GM19328 (cell line): ENCODE measurements at regions not wholly inside any gene's neighbourhood (a gene's known extent, or its start where the extent isn't known, plus 50 kb on each side); places are given as distances from the start of the nearest gene placed in this dataset.

Source experiments
- ATAC-seq: cut with Tn5 transposase; IDR thresholded peaks from one replicate; pipeline ENCODE4 v1.9.1; 2021; ENCODE audit warnings: mild to moderate bottlenecking, moderate library complexity; ENCODE audit not compliant: unreplicated experiment

GRCh38 chr16:85395913-85396878, 216.9 kb upstream of the GSE1 start:
- ATAC-seq, result no peak

GRCh38 chr16:85396879-85397871, 215.9 kb upstream of the GSE1 start:
- no peak for ATAC-seq

- ATAC-seq, result no peak
Measured at GRCh38 chr16:85398050-85398451, 215.1 kb upstream of the GSE1 start.

DNA sequence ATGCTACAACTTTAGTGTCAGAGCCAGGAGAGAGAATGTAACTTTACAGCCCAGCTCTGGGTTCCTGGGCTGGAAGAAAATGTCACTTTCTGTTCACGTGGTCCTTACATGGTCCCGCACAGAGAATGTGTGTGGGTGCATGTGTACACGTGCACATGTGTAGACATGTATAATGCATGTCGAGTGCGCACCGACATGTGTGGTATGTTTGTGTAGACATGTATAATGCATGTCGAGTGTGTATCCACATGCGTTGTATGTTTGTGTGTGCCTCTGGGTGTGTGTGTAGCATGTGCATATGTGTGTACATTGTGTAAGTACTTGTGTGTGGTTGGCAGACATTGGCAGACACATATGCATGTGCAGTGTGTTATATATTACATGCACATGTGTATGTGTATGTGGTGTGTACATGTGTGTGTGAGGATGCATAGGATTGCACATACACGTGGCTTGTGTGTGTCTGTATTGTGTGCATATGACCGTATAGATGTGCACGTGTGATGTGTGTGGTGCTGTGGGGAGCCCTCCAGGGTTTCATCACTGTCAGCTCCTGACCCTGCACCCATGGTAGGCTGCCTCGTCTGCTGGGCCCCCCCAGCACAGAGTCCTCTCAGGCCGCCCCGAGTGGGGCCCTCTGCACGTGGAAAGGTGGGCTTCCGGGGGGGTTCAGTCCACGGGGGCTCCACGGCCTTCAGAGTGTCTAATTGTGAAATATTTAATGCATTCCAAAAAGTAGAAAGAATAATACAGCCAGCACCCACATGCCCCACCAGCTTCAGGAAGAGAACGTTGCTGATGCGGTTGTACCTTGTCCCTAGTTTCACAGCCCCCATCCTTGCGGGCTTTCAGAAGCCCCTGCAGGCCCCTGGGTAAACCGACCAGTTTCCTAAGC, 214.2 kb upstream of the GSE1 start:
- no peak for ATAC-seq

- ATAC-seq, result no peak
Measured at GRCh38 chr16:85399583-85400284, 213.4 kb upstream of the GSE1 start.

DNA sequence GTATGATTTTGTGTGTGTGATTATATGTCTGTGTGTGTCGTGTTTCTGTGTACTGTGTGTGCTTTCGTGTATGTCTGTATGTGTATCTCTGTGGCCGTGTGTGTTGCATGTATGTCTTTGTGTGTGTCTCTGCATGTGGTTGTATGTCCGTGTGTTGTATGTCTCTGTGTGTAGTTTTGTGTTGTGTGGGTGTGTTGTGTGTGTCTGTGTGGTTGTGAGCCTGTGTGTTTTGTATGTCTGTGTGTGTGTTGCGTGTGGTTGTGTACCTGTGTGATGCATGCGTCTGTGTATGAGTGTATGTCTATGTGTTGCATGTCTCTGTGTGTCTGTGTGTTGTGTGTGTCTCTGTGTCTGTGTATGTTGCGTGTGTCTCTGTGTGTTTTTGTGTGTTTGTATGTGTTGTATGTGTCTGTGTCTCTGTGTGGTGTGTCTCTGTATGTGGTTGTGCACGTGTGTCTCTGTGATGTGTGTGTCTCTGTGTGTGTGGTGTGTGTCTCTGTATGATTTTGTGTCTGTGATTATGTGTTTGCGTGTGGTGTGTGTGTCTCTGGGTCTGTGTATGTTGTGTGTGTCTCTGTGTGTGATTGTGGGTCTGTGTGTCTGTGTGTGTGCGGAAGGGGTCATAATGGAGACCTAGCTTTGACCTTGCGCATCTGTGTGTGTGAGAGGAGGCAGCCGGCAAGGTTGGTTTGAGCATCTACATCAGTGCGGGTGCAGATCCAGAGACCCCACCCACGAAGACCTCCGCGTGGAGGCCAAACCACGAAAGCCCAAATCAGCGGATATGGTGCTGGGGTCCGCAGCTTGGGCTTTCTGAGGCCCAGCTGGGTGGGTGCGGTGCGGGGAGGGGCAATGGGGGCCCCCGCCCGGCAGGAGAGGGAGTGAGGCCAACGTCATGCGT, 212.6 kb upstream of the GSE1 start:
- ATAC-seq, result no peak

GRCh38 chr16:85401370-85401916, 211.7 kb upstream of the GSE1 start:
- ATAC-seq, result no peak

DNA sequence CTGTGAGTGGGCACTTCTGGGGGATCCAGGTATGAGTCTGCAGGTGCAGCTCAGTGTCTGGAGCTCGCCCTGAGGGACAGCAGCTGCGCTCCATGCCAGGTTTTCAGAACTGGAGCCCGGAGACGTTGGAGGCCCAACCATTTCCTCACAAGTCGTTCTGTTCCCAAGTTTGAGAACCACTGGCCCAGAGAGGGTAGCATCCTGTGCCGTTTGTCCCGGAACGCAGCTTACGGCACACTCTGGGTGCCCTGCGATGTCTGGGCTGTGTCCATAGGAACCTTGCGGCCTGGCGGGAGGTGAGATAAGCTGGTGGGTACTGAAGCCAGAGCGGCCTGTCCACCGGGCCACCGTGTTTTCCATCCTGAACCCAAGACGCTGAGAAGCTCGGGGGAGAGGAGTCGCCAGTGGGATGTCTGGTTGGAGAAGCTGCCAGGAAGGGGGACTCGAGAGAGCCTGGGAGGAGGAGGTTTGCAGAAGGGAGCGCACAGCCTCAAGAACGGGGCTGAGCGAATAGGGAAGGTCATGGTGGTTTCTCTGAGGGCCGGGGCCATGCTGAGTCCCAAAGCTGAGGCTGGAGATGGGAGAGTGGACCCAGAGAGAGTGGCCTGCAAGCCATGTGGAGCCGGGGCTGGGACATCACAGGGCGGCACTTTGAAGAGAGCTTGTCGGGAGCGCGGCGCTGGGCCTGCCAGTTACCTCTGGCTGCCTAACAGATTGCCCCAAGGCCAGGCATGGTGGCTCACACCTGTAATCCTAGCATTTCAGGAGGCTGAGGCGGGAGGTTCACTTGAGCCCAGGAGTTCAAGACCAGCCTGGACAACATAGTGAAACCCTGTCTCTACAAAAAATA, 211.0 kb upstream of the GSE1 start:
- no peak for ATAC-seq

- ATAC-seq, result no peak
Measured at GRCh38 chr16:85402910-85403692, 210.0 kb upstream of the GSE1 start.

DNA sequence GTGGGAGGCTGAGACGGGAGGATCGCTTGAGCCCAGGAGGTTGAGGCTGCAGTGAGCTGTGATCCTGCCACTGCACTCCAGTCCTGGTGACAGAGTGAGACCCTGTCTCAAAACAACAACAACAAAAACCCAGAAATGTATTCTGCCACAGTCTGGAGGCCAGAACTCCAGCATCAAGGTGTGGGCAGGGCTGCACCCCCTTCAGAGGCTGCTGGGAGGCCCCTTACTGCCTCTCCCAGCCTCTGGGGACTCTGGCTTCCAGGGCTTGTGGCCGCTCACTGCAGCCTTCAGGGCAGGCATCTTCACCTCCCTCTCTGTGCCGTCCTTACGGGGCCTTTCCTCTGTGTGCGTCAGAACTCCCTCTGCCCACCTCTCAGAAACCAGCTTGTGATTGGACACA, 209.4 kb upstream of the GSE1 start:
- ATAC-seq, result no peak

DNA sequence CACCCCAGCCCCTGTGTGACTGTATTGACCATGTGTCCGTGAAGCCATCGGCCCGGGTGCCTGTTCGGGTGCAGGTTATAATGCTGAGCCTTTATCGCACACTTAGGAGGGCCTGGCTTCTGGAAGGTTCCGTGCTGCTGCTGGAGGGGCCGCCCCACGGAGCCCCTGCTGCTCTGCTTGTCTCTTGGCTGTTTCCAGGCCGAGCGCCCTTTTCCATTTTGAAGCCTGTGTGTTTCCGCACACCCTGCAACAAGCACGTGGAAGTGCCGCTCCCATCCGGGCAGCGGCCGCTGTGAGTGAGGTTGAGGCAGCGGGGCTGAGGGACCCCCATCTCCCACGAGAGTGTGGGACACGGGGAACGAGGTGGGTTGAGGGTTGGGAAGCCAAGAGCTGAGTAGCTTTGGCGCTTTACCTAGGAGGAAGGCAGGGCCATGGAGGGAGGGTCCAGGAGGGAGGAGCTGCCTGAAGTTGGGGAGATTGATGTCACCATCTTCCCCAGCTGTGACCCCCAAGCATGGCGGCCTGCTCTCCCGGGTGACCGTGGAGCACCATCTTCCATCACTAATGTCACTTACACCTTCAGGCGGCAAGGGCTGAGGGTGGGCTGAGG, 200.1 kb upstream of the GSE1 start:
- ATAC-seq, result no peak

DNA sequence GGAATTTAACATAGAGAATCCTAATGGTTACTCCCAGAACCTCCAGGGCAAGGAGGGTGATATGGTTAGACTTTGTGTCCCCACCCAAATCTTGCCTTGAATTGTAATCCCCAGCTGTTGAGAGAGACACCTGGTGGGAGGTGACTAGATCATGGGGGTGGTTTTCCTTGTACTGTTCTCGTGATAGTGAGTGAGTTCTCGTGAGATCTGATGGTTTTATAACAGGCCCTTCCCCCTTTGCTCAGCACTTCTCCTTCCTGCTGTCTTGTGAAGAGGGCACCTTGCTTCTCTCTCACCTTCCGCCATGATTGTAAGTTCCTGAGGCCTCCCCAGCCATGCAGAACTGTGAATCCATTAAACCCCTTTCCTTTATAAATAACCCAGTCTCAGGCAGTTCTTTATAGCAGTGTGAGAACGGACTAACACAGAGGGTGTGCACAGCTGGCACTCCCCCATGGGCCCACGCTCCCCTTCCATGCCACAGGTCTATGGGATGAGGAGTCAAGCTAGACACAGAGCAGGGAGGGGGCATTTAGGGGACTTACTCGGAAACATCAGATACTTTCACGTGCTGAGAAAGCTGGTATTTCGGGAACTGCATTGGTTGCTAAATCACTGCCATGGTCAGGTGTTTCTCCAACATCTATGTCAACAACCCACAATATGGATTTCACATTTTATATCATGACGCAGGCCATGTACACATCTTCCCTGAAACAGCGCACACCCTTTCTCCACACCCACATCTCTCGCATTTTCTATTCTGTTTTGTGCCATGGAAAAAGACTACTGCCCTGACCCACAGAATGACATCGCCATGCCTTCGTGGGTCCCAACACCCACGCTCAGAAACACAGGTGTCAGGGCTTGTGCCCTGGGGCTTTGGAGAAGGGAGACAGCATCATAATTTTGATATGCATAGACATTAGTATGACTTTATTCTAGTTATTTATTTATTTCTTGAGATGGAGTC, 199.1 kb upstream of the GSE1 start:
- no peak for ATAC-seq

DNA sequence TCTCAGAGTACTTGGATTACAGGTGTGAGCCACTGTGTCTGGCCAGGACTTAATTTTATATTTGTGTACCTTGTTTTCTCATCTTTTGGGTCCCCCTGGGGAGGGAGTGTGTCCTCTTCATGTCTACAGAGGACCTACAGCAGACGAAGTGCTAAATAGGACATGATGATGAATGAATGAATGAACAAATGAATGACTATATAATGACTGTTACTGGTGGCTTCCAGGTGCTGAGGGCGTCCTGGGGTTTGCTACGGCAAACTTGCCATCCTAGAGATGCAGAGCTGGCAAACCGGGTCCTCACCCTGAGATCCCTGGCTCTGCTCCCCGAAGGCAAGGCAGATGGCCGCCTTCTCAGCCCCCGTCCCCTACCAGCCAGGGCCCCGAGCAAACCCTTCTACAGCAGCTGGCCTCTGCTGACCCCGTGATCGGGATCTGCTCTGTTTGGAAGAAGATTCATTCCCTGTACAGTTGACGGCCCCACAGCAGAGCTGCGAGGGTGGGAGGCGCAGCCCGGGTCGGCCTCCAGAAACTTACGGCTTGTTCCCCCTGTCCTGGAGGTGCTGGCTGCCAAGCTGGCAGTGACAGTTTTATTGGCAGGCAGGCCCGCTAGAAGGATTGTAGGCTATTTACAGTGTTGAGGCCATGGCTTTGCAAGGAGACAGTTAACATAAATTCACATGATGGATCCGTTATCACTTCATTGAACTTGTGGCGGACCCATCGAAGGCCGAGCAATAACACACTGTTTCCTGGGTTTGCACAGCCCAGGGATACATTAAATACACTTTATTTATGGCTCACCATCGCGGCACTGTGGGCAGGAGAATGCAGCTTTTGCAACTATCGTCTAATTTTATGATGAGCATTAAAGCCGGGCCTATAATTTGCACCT, 197.7 kb upstream of the GSE1 start:
- ATAC-seq, result no peak
